Keratinocyte (primary cell): ENCODE measurements at regions not wholly inside any gene's neighbourhood (a gene's known extent, or its start where the extent isn't known, plus 50 kb on each side); places are given as distances from the start of the nearest gene placed in this dataset.

Experiments
- DNase-seq: peaks from one replicate; pipeline ENCODE4 v3.0.0-alpha.2; 2011; ENCODE audit warnings: low read depth, missing footprints, low spot score
- FAIRE-seq: peaks from 2 replicates; lab custom pipeline; 2011; peaks lifted over from hg19 to GRCh38; lab: Jason Lieb, UNC
- H2AFZ ChIP-seq: 2 replicates; pipeline ENCODE4 v1.6.0; 2012; ENCODE audit warnings: low read length, control low read depth, inconsistent platforms; ENCODE audit not compliant: control insufficient read depth
- H3K27ac ChIP-seq: 2 replicates; pipeline ENCODE4 v1.5.1; 2011; ENCODE audit warnings: low read length; ENCODE audit not compliant: control insufficient read depth, insufficient read depth
- H3K27me3 ChIP-seq: 3 replicates; pipeline ENCODE4 v1.6.0; 2011; ENCODE audit warnings: low read length; ENCODE audit not compliant: control insufficient read depth, insufficient read depth; ENCODE audit errors: extremely low read depth
- H3K36me3 ChIP-seq, 2 experiments: 2 replicates in 1 of 2; 3 replicates in 1 of 2; pipeline ENCODE4 v1.5.1; 2011; ENCODE audit warnings: low read length in 2 of 2, mild to moderate bottlenecking in 1 of 2; ENCODE audit not compliant: control insufficient read depth in 2 of 2, insufficient read depth in 2 of 2; ENCODE audit errors: extremely low read depth in 1 of 2
- H3K4me1 ChIP-seq: 3 replicates; pipeline ENCODE4 v1.5.1; 2011; ENCODE audit warnings: low read length; ENCODE audit not compliant: control insufficient read depth, insufficient read depth; ENCODE audit errors: extremely low read depth
- H3K4me2 ChIP-seq: 3 replicates; pipeline ENCODE4 v1.6.0; 2011; ENCODE audit warnings: low read depth, low read length; ENCODE audit not compliant: control insufficient read depth, insufficient read depth; ENCODE audit errors: extremely low read depth
- H3K4me3 ChIP-seq, 3 experiments: fragments of 200-600 bp in 1 of 3; sonication (generic) in 1 of 3; 2 replicates in 2 of 3; 3 replicates in 1 of 3; pipeline ENCODE4 v1.5.1; 2011 to 2016; ENCODE audit warnings: low read length in 3 of 3, mild to moderate bottlenecking in 3 of 3, control low read depth in 2 of 3, inconsistent platforms in 1 of 3, low read depth in 1 of 3, mixed read lengths in 1 of 3, mixed run types in 1 of 3, moderate library complexity in 1 of 3; ENCODE audit not compliant: control insufficient read depth in 2 of 3, insufficient read depth in 2 of 3; ENCODE audit errors: extremely low read depth in 1 of 3
- H3K79me2 ChIP-seq: 2 replicates; pipeline ENCODE4 v1.6.0; 2012; ENCODE audit warnings: low read length; ENCODE audit not compliant: control insufficient read depth, insufficient read depth
- H3K9ac ChIP-seq: 3 replicates; pipeline ENCODE4 v1.6.0; 2011; ENCODE audit warnings: low read length; ENCODE audit not compliant: control insufficient read depth, insufficient read depth; ENCODE audit errors: extremely low read depth
- H3K9me1 ChIP-seq: 3 replicates; pipeline ENCODE4 v1.6.0; 2011; ENCODE audit warnings: low read length; ENCODE audit not compliant: control insufficient read depth, insufficient read depth; ENCODE audit errors: extremely low read depth
- H3K9me3 ChIP-seq: 2 replicates; pipeline ENCODE4 v1.5.1; 2012; ENCODE audit warnings: low read depth, low read length; ENCODE audit not compliant: control insufficient read depth
- H4K20me1 ChIP-seq: 3 replicates; pipeline ENCODE4 v1.6.0; 2011; ENCODE audit warnings: low read length; ENCODE audit not compliant: control insufficient read depth, insufficient read depth; ENCODE audit errors: extremely low read depth
- EZH2 ChIP-seq: IDR thresholded peaks from one replicate; pipeline ENCODE4 v1.6.1; 2012; ENCODE audit warnings: inconsistent platforms, mild to moderate bottlenecking, low read length, moderate library complexity
- dilution Hi-C: fragments of 300-500 bp; cut with MboI; formaldehyde crosslinking; loops from one replicate; pipeline ENCODE4 v1.7.0; 2020; ENCODE audit warnings: low sequenced_read_pairs; ENCODE audit not compliant: extremely low pct_ligation_motif_present
- TF ChIP-seq, protein P1 (sequence below), 3 experiments: IDR thresholded peaks in 1 of 3; conservative IDR thresholded peaks in 1 of 3; optimal IDR thresholded peaks in 1 of 3; 2 replicates in 2 of 3; 3 replicates in 1 of 3; pipeline versions ENCODE3 to v1.5.1; 2011; ENCODE audit warnings: low read length in 3 of 3, mild to moderate bottlenecking in 3 of 3, moderate library complexity in 2 of 3, control low read depth in 1 of 3, inconsistent platforms in 1 of 3; ENCODE audit not compliant: insufficient read depth in 2 of 3; ENCODE audit errors: extremely low read depth in 1 of 3

DNA sequence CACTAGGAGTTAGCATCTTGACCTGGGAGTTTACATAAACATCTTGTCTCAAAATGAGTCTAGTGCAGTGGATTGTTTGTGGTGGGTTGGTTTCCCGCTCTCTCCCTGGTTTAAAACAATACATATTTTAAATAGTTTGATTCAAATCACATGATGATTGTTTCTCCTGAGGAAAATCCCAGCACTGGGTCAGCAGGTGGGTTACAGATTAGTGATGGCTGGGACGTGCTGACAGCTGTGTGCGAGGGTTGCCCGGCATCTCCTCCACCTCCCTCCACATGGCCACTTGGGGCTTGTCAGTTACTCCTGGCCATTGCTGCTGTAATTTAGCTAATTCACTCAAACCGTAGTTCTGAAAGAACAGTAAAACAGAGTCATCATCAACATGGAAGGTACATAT lies 306.4 kb upstream of the CITED2 start:
- FAIRE-seq: no peak
- H3K4me2 ChIP-seq: no peak overlapping the region
- H3K27ac ChIP-seq: no peak overlapping the region
- no peaks in the 10 kb centered on the region for H3K4me1 ChIP-seq
- dilution Hi-C loops: no loop called here
- H3K27me3 ChIP-seq: no peaks in the 10 kb centered on the region
- H3K9me3 ChIP-seq: no peaks in the 10 kb centered on the region
- no peaks in the 10 kb centered on the region for H3K79me2 ChIP-seq
- H4K20me1 ChIP-seq: no peaks in the 10 kb centered on the region
- no peak overlapping the region for H2AFZ ChIP-seq
- no peak overlapping the region for H3K9ac ChIP-seq
- no peaks in the 10 kb centered on the region for H3K9me1 ChIP-seq
- no peak overlapping the region for H3K4me3 ChIP-seq
- TF ChIP-seq EZH2: no peak
- TF ChIP-seq, protein P1, sequence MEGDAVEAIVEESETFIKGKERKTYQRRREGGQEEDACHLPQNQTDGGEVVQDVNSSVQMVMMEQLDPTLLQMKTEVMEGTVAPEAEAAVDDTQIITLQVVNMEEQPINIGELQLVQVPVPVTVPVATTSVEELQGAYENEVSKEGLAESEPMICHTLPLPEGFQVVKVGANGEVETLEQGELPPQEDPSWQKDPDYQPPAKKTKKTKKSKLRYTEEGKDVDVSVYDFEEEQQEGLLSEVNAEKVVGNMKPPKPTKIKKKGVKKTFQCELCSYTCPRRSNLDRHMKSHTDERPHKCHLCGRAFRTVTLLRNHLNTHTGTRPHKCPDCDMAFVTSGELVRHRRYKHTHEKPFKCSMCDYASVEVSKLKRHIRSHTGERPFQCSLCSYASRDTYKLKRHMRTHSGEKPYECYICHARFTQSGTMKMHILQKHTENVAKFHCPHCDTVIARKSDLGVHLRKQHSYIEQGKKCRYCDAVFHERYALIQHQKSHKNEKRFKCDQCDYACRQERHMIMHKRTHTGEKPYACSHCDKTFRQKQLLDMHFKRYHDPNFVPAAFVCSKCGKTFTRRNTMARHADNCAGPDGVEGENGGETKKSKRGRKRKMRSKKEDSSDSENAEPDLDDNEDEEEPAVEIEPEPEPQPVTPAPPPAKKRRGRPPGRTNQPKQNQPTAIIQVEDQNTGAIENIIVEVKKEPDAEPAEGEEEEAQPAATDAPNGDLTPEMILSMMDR (optimal IDR thresholded peaks at IDR 0.05 in 1 of 3, IDR thresholded peaks at IDR 0.05 in 1 of 3, conservative IDR thresholded peaks at IDR 0.05 in 1 of 3; ENCODE audit: extremely low read depth in 1 of 3, insufficient read depth in 2 of 3, low read length in 3 of 3): no peak
- DNase-seq: no peak
- no peaks in the 10 kb centered on the region for H3K36me3 ChIP-seq

DNA sequence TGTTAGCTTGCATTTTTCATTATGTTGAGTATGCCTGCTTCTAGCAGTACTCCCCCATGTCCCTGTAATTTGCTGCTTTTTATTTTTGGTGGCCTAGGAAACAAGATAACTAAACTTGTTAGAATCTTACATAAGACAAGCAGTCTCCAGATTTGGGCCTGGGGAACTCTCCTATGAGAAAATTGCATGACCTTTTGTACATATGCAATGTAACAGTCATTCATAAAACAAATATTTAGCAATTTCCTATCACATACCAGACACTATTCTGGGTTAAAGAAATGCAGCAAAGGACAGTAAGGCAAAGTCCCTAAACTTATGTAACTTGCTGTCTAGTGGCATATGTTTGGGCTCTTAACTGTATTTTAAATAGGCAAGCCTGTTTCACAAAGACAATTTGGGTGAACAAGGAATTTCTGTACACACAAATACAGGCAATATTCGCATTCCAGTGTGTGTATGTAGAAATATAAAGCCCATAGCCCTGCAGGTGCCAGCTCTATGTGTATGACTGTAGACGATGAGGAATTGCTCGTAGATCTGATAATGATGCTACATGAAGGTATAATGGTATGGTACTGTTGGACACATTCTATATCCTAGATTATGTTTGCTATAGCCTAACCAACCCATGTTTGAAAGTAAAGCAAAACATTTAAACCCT lies 305.2 kb upstream of the CITED2 start:
- no peaks in the 10 kb centered on the region for H3K9me1 ChIP-seq
- H3K36me3 ChIP-seq: no peaks in the 10 kb centered on the region
- no peaks in the 10 kb centered on the region for H4K20me1 ChIP-seq
- H3K79me2 ChIP-seq: no peaks in the 10 kb centered on the region
- no peak overlapping the region for H3K4me2 ChIP-seq
- H3K27me3 ChIP-seq: no peaks in the 10 kb centered on the region
- no peak for FAIRE-seq
- no peak overlapping the region for H3K4me3 ChIP-seq
- H3K27ac ChIP-seq: no peak overlapping the region
- H3K9me3 ChIP-seq: no peaks in the 10 kb centered on the region
- H2AFZ ChIP-seq: no peak overlapping the region
- TF ChIP-seq EZH2: no peak
- TF ChIP-seq, protein P1 (optimal IDR thresholded peaks at IDR 0.05 in 1 of 3, IDR thresholded peaks at IDR 0.05 in 1 of 3, conservative IDR thresholded peaks at IDR 0.05 in 1 of 3; ENCODE audit: extremely low read depth in 1 of 3, insufficient read depth in 2 of 3, low read length in 3 of 3): no peak
- H3K4me1 ChIP-seq: no peaks in the 10 kb centered on the region
- no peak overlapping the region for H3K9ac ChIP-seq
- DNase-seq: no peak
- dilution Hi-C loops: no loop called here
